ENCODE measurements at regions not wholly inside any gene's neighbourhood (a gene's known extent, or its start where the extent isn't known, plus 50 kb on each side); places are given as distances from the start of the nearest gene placed in this dataset.

- Mint-ChIP-seq H3K27ac (ENCODE audit: unreplicated experiment) (no peak overlapping the region), H3K36me3 (ENCODE audit: unreplicated experiment) (no peaks in the 10 kb centered on the region), H3K27me3 (ENCODE audit: unreplicated experiment) (no peaks in the 10 kb centered on the region), H3K9me3 (ENCODE audit: unreplicated experiment) (peaks cover 12% of the 10 kb centered on the region), H3K4me1 (ENCODE audit: unreplicated experiment) (peaks cover 9% of the 10 kb centered on the region), H3K4me3 (ENCODE audit: unreplicated experiment) (no peak overlapping the region)
- DNase-seq (ENCODE audit: extremely low spot score, unreplicated experiment), result no peak
- no peak for TF ChIP-seq CTCF (IDR thresholded peaks at IDR 0.05)
These were observed 50.0 kb upstream of the ECI2 start for GRCh38 chr6:4185419-4185818.
